IMR-90 (cell line): ENCODE measurements at regions not wholly inside any gene's neighbourhood (a gene's known extent, or its start where the extent isn't known, plus 50 kb on each side); places are given as distances from the start of the nearest gene placed in this dataset.

Source experiments
- ATAC-seq: fragments of 200-7000 bp; cut with Tn5 transposase; 2 replicates; pipeline ENCODE4 v1.9.1; 2020; ENCODE audit warnings: low read depth, mild to moderate bottlenecking, moderate library complexity
- BruUV-seq: library from RNA; stranded (reverse); fragments of 400-500 nt; replicated peaks from 2 replicates; lab custom pipeline; 2021; lab: Mats Ljungman, UMichigan
- CTCF ChIA-PET: fragments of 300-600 bp; formaldehyde crosslinking; extraction: SDS; loops from one replicate; lab custom pipeline; 2021; ENCODE audit warnings: antibody characterized with exemption; lab: Yijun Ruan, JAX
- POLR2A ChIA-PET: fragments of 300-600 bp; sonication (Branson Sonifier 250); formaldehyde crosslinking; loops from one replicate; lab custom pipeline; 2022; ENCODE audit warnings: antibody characterized with exemption; ENCODE audit not compliant: unreplicated experiment; lab: Charles Lee
- DNase-seq: peaks from one replicate; pipeline ENCODE4 v3.0.0; 2013
- H2AFZ ChIP-seq: replicated peaks from 2 replicates; pipeline ENCODE3; 2013; ENCODE audit warnings: low read length, mild to moderate bottlenecking; ENCODE audit not compliant: poor library complexity
- H2AK5ac ChIP-seq: 2 replicates; pipeline ENCODE4 v1.6.1; 2013; ENCODE audit warnings: low read depth, low read length, inconsistent platforms
- H2AK9ac ChIP-seq: replicated peaks from 2 replicates; pipeline ENCODE3; 2013; ENCODE audit warnings: mild to moderate bottlenecking, low read depth, low read length, moderate library complexity; ENCODE audit not compliant: poor library complexity
- H2BK120ac ChIP-seq: 2 replicates; pipeline ENCODE4 v1.6.1; 2013; ENCODE audit warnings: low read depth, low read length, inconsistent platforms
- H2BK15ac ChIP-seq: 3 replicates; pipeline ENCODE4 v1.6.1; 2013; ENCODE audit warnings: low read depth, low read length, inconsistent platforms
- H2BK20ac ChIP-seq: 2 replicates; pipeline ENCODE4 v1.6.1; 2013; ENCODE audit warnings: low read depth, mild to moderate bottlenecking, inconsistent platforms, low read length, moderate library complexity
- H2BK5ac ChIP-seq: 2 replicates; pipeline ENCODE4 v1.6.1; 2013; ENCODE audit warnings: mild to moderate bottlenecking, low read depth, low read length, inconsistent platforms; ENCODE audit not compliant: poor library complexity, severe bottlenecking
- H3K14ac ChIP-seq: replicated peaks from 2 replicates; pipeline ENCODE4 v1.6.1; 2013; ENCODE audit warnings: low read depth, low read length, inconsistent platforms
- H3K18ac ChIP-seq: 2 replicates; pipeline ENCODE4 v1.6.1; 2013; ENCODE audit warnings: low read depth, low read length, control low read depth
- H3K23ac ChIP-seq: 2 replicates; pipeline ENCODE4 v1.6.1; 2013; ENCODE audit warnings: low read depth, low read length, inconsistent platforms
- H3K27ac ChIP-seq: 2 replicates; pipeline ENCODE4 v1.5.1; 2013; ENCODE audit warnings: mild to moderate bottlenecking, control low read depth, low read length; ENCODE audit not compliant: insufficient read depth
- H3K27me3 ChIP-seq: 2 replicates; pipeline ENCODE4 v1.6.1; 2013; ENCODE audit warnings: low read length; ENCODE audit not compliant: control insufficient read depth, insufficient read depth
- H3K36me3 ChIP-seq: 2 replicates; pipeline ENCODE4 v1.6.1; 2013; ENCODE audit warnings: low read length, mixed read lengths; ENCODE audit not compliant: control insufficient read depth, insufficient read depth
- H3K4ac ChIP-seq: 2 replicates; pipeline ENCODE4 v1.6.1; 2013; ENCODE audit warnings: low read depth, low read length, inconsistent platforms
- H3K4me1 ChIP-seq: 2 replicates; pipeline ENCODE4 v1.6.1; 2013; ENCODE audit warnings: low read length, mixed read lengths; ENCODE audit not compliant: control insufficient read depth, insufficient read depth
- H3K4me2 ChIP-seq: 2 replicates; pipeline ENCODE4 v1.6.1; 2013; ENCODE audit warnings: low read depth, mild to moderate bottlenecking, control low read depth, low read length, moderate library complexity
- H3K4me3 ChIP-seq: 2 replicates; pipeline ENCODE4 v1.5.1; 2013; ENCODE audit warnings: low read depth, mild to moderate bottlenecking, control low read depth, low read length, moderate library complexity; ENCODE audit not compliant: insufficient read depth
- H3K56ac ChIP-seq: 2 replicates; pipeline ENCODE4 v1.6.1; 2013; ENCODE audit warnings: low read length, inconsistent platforms; ENCODE audit not compliant: insufficient read depth; ENCODE audit errors: extremely low read depth
- H3K79me1 ChIP-seq, 2 experiments: 2 replicates each; pipeline ENCODE4 v1.6.1; 2013; ENCODE audit warnings: low read length in 2 of 2, inconsistent platforms in 1 of 2, low read depth in 1 of 2
- H3K9ac ChIP-seq: 2 replicates; pipeline ENCODE4 v1.6.1; 2013; ENCODE audit warnings: low read depth, low read length, control low read depth
- H3K9me1 ChIP-seq: 2 replicates; pipeline ENCODE4 v1.6.1; 2013; ENCODE audit warnings: low read length, inconsistent platforms; ENCODE audit not compliant: insufficient read depth
- H3K9me3 ChIP-seq: 2 replicates; pipeline ENCODE4 v1.6.1; 2013; ENCODE audit warnings: low read length; ENCODE audit not compliant: control insufficient read depth, insufficient read depth
- H4K20me1 ChIP-seq: 2 replicates; pipeline ENCODE4 v1.6.1; 2013; ENCODE audit warnings: low read length, inconsistent platforms; ENCODE audit not compliant: insufficient read depth
- H4K5ac ChIP-seq: 2 replicates; pipeline ENCODE4 v1.6.1; 2013; ENCODE audit warnings: mild to moderate bottlenecking, low read depth, low read length, control low read depth
- H4K8ac ChIP-seq, 2 experiments: 2 replicates each; pipeline ENCODE4 v1.6.1; 2013; ENCODE audit warnings: low read depth in 2 of 2, low read length in 2 of 2, control low read depth in 1 of 2, inconsistent platforms in 1 of 2
- H4K91ac ChIP-seq: 2 replicates; pipeline ENCODE4 v1.6.1; 2013; ENCODE audit warnings: low read depth, low read length, inconsistent platforms; ENCODE audit not compliant: insufficient read depth
- BHLHE40 ChIP-seq: fragments of 150-350 bp; IDR thresholded peaks from 2 replicates; pipeline ENCODE4 v1.6.1; 2016; ENCODE audit warnings: mild to moderate bottlenecking, low read depth, low read length
- MAFK ChIP-seq: IDR thresholded peaks from 2 replicates; pipeline ENCODE4 v1.6.1; 2012; ENCODE audit warnings: low read depth, low read length, improper control_type of control experiment
- MXI1 ChIP-seq: IDR thresholded peaks from 2 replicates; pipeline ENCODE4 v1.6.1; 2012; ENCODE audit warnings: low read depth, mild to moderate bottlenecking, low read length, moderate library complexity, borderline replicate concordance
- RAD21 ChIP-seq: IDR thresholded peaks from 2 replicates; pipeline ENCODE4 v1.6.1; 2012; ENCODE audit warnings: low read length, improper control_type of control experiment
- SMC3 ChIP-seq: fragments of 150-350 bp; IDR thresholded peaks from 2 replicates; pipeline ENCODE4 v1.6.1; 2016; ENCODE audit warnings: low read depth, mild to moderate bottlenecking, antibody characterized with exemption, low read length, moderate library complexity
- WGBS, 2 experiments: methylation state at CpG; one replicate each; pipeline versions ENCODE4 v1.1.5 to v1.1.7; 2013; ENCODE audit warnings: missing lambda C conversion rate in 2 of 2; ENCODE audit not compliant: insufficient read length in 1 of 2; ENCODE audit errors: extremely low coverage in 2 of 2; 5-methylcytosine and 5-hydroxymethylcytosine counted together
- dilution Hi-C: fragments of 300-500 bp; cut with HindIII; formaldehyde crosslinking; loops from one replicate; pipeline ENCODE4 v1.14.3; 2018; ENCODE audit warnings: low sequenced_read_pairs; ENCODE audit not compliant: unreplicated experiment
- in situ Hi-C: fragments of 300-500 bp; cut with MboI; formaldehyde crosslinking; loops from 3 replicates; pipeline ENCODE4 v1.14.3; 2019; ENCODE audit warnings: low sequenced_read_pairs, inconsistent platforms, mixed read lengths
- intact Hi-C: fragments of 100-400 bp; cut with micrococcal nuclease; formaldehyde crosslinking; loops from 2 replicates; pipeline ENCODE4 v1.10.0; 2022
- TF ChIP-seq, protein P1 (sequence below): fragments of 150-350 bp; IDR thresholded peaks from 2 replicates; pipeline ENCODE4 v1.6.1; 2016; ENCODE audit warnings: low read depth, mild to moderate bottlenecking, low read length, moderate library complexity, borderline replicate concordance
- TF ChIP-seq, protein P2 (sequence below): conservative IDR thresholded peaks from 2 replicates; pipeline ENCODE4 v1.5.1; 2012; ENCODE audit warnings: mild to moderate bottlenecking, low read depth, low read length, improper control_type of control experiment

DNA sequence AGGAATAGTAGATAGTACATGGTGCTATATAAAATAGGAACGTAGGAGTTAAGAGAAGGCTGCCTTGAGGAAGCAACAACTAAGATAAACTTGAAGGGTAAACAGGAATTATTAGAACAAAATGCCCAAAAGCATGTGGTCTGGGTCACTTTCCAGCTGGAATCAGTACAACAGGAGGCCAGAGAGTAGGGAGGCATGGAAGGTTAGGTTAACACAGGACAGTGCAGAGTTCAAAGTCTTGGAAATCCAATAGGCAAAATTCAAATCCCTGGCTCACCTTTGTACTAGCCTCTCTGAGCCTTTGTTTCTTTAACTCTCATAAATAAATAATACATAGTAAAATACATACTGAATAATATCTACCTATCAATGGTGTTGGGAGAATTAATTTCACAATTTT is 69.0 kb upstream of the NEK7 start:
- H3K14ac ChIP-seq = no peak overlapping the region
- peaks cover 3% of the 10 kb centered on the region for H3K4me1 ChIP-seq
- H3K18ac ChIP-seq = no peak overlapping the region
- no peak for ATAC-seq
- H3K4ac ChIP-seq = no peak overlapping the region
- no peak overlapping the region for H3K4me3 ChIP-seq
- no peak for TF ChIP-seq SMC3
- TF ChIP-seq, protein P1, sequence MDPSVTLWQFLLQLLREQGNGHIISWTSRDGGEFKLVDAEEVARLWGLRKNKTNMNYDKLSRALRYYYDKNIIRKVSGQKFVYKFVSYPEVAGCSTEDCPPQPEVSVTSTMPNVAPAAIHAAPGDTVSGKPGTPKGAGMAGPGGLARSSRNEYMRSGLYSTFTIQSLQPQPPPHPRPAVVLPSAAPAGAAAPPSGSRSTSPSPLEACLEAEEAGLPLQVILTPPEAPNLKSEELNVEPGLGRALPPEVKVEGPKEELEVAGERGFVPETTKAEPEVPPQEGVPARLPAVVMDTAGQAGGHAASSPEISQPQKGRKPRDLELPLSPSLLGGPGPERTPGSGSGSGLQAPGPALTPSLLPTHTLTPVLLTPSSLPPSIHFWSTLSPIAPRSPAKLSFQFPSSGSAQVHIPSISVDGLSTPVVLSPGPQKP = no peak
- TF ChIP-seq, protein P2, sequence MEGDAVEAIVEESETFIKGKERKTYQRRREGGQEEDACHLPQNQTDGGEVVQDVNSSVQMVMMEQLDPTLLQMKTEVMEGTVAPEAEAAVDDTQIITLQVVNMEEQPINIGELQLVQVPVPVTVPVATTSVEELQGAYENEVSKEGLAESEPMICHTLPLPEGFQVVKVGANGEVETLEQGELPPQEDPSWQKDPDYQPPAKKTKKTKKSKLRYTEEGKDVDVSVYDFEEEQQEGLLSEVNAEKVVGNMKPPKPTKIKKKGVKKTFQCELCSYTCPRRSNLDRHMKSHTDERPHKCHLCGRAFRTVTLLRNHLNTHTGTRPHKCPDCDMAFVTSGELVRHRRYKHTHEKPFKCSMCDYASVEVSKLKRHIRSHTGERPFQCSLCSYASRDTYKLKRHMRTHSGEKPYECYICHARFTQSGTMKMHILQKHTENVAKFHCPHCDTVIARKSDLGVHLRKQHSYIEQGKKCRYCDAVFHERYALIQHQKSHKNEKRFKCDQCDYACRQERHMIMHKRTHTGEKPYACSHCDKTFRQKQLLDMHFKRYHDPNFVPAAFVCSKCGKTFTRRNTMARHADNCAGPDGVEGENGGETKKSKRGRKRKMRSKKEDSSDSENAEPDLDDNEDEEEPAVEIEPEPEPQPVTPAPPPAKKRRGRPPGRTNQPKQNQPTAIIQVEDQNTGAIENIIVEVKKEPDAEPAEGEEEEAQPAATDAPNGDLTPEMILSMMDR = no peak
- TF ChIP-seq MAFK = no peak
- no peak for TF ChIP-seq BHLHE40
- no peak for TF ChIP-seq MXI1
- no peak for TF ChIP-seq RAD21
- H2BK120ac ChIP-seq = peak overlapping the region; percentile 72; the same call in 1 of the 2 replicates
- H3K23ac ChIP-seq = no peak overlapping the region
- peaks cover 3 to 4% of the 10 kb centered on the region in 2 experiments; a peak in 2 of 4 replicates for H3K79me1 ChIP-seq
- DNase-seq = no peak
- H2AK9ac ChIP-seq = no peak overlapping the region
- dilution Hi-C loops = no loop called here
- H3K4me2 ChIP-seq = no peak overlapping the region
- POLR2A ChIA-PET = no interaction called here
- H3K56ac ChIP-seq = no peak overlapping the region
- no peak overlapping the region for H4K91ac ChIP-seq
- no peak overlapping the region for H2AFZ ChIP-seq
- BruUV-seq = no TSS peak
- intact Hi-C loops = loop anchor here (1.0 to 10.0 kb wide), 6 partner anchors 68 to 598 kb away; partner anchors contain the start of gene NEK7
- H3K9me1 ChIP-seq = no peaks in the 10 kb centered on the region; the same call in 1 of the 2 replicates
- no peaks in the 10 kb centered on the region for H4K20me1 ChIP-seq
- H3K27me3 ChIP-seq = no peaks in the 10 kb centered on the region
- no peak overlapping the region for H3K27ac ChIP-seq
- no peak overlapping the region for H2BK5ac ChIP-seq
- in situ Hi-C loops = no loop called here
- peak overlapping the region; percentile 90; the same call in 1 of the 2 replicates for H2AK5ac ChIP-seq
- 0 out of 2 replicates have a peak overlapping the region, but pooled peaks have one; percentile 28 for H3K9ac ChIP-seq
- WGBS, 2 experiments = 100% methylated on average over 1 of the region's 1 CpG; no CpG with 5 or more reads in 1 of the 2 experiments
- H3K9me3 ChIP-seq = no peaks in the 10 kb centered on the region
- H3K36me3 ChIP-seq = no peaks in the 10 kb centered on the region
- no peak overlapping the region for H2BK20ac ChIP-seq
- CTCF ChIA-PET = interaction anchor here (0.6 to 1.0 kb wide), 2 partner anchors 13 to 15 kb away, joined by 3 to 7 read pairs; no protein-coding TSS in a partner anchor
- no peak overlapping the region for H2BK15ac ChIP-seq
- peak overlapping the region in 1 of 2 experiments; percentile 63; a peak in 2 of 4 replicates for H4K8ac ChIP-seq
- H4K5ac ChIP-seq = no peak overlapping the region
